Kidney (tissue), 13 donors: ENCODE measurements at regions not wholly inside any gene's neighbourhood (a gene's known extent, or its start where the extent isn't known, plus 50 kb on each side); places are given as distances from the start of the nearest gene placed in this dataset.

ENCODE experiments used
- DNase-seq, 5 donors: peaks; one replicate each; pipeline ENCODE4 v3.0.0-alpha.2; 2013 to 2020
- FAIRE-seq: peaks from 2 replicates; lab custom pipeline; 2012; peaks lifted over from hg19 to GRCh38; lab: Jason Lieb, UNC
- H3K27ac ChIP-seq, 2 donors: one replicate each; pipeline ENCODE4 v1.7.0; 2013; ENCODE audit warnings: low read depth in 2 of 2, low read length in 2 of 2, inconsistent platforms in 1 of 2
- H3K27me3 ChIP-seq: one replicate; pipeline ENCODE4 v1.7.1; 2013; ENCODE audit warnings: low read length, inconsistent platforms; ENCODE audit not compliant: control insufficient read depth, insufficient read depth
- H3K36me3 ChIP-seq, 3 donors: one replicate each; pipeline versions ENCODE4 v1.7.0 to v1.7.1; 2013; ENCODE audit warnings: low read length in 3 of 3, control low read depth in 1 of 3, inconsistent platforms in 1 of 3; ENCODE audit not compliant: insufficient read depth in 3 of 3, control insufficient read depth in 2 of 3
- H3K4me1 ChIP-seq, 3 donors: one replicate each; pipeline versions ENCODE4 v1.7.0 to v1.7.1; 2013; ENCODE audit warnings: low read length in 3 of 3, inconsistent platforms in 1 of 3, low read depth in 1 of 3; ENCODE audit not compliant: control insufficient read depth in 2 of 3, insufficient read depth in 2 of 3
- H3K4me3 ChIP-seq, 3 donors: one replicate each; pipeline versions ENCODE4 v1.7.0 to v1.8.1; 2013; ENCODE audit warnings: low read length in 3 of 3, control low read depth in 1 of 3, inconsistent platforms in 1 of 3
- H3K9ac ChIP-seq, 3 donors: one replicate each; pipeline versions ENCODE4 v1.7.0 to v1.7.1; 2013; ENCODE audit warnings: low read length in 3 of 3, control low read depth in 1 of 3, inconsistent platforms in 1 of 3
- H3K9me3 ChIP-seq, 3 donors: one replicate each; pipeline versions ENCODE4 v1.7.0 to v1.7.1; 2013; ENCODE audit warnings: low read length in 3 of 3, control low read depth in 1 of 3, inconsistent platforms in 1 of 3; ENCODE audit not compliant: control insufficient read depth in 2 of 3, insufficient read depth in 1 of 3
- intact Hi-C: fragments of 100-400 bp; cut with DNase I; formaldehyde crosslinking; loops from one replicate; pipeline ENCODE4 v1.11.1; 2022
- TF ChIP-seq, protein P1 (sequence below): IDR thresholded peaks from 3 replicates; pipeline ENCODE4 v1.5.1; 2012; ENCODE audit warnings: mild to moderate bottlenecking, moderate library complexity, borderline replicate concordance; ENCODE audit not compliant: insufficient read depth; ENCODE audit errors: extremely low read depth
- donor health status: control.
- donor health status: control.
- donor health status: control.
- donor health status: control.
- donor health status: control.
- donor health status: DM: yes; HTN: yes; CAD: no.
- donor health status: Normal renal cell carcinoma (clear cell type).

DNA sequence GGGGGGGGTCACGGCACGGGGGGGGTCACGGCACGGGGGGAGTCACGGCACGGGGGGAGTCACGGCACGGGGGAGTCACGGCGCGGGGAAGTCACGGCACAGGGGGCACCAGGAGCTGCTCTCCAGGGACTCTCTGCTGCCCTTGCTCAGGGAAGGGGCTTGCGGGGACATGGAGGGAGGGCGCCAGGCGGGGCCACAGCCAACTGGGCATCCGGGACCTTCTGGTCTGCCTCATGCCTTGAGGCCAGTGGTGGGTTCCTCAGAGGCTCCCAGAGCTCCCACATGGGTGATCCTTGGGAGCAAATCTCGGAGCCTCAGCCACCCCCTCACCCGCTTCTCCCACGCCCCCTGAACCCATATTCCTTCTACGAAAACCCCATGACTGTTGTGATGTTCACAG lies 55.8 kb upstream of the TMEM18 start:
- H3K9me3 ChIP-seq, result no peaks in the 10 kb centered on the region
- no peaks in the 10 kb centered on the region for H3K27me3 ChIP-seq
- DNase-seq, result no peak
- no peaks in the 10 kb centered on the region for H3K4me1 ChIP-seq
- FAIRE-seq, result no peak
- H3K27ac ChIP-seq, result no peak overlapping the region
- H3K36me3 ChIP-seq, result no peaks in the 10 kb centered on the region
- intact Hi-C loops, result no loop called here
- H3K9ac ChIP-seq, result no peak overlapping the region
- H3K4me3 ChIP-seq, result no peak overlapping the region
- TF ChIP-seq, protein P1, sequence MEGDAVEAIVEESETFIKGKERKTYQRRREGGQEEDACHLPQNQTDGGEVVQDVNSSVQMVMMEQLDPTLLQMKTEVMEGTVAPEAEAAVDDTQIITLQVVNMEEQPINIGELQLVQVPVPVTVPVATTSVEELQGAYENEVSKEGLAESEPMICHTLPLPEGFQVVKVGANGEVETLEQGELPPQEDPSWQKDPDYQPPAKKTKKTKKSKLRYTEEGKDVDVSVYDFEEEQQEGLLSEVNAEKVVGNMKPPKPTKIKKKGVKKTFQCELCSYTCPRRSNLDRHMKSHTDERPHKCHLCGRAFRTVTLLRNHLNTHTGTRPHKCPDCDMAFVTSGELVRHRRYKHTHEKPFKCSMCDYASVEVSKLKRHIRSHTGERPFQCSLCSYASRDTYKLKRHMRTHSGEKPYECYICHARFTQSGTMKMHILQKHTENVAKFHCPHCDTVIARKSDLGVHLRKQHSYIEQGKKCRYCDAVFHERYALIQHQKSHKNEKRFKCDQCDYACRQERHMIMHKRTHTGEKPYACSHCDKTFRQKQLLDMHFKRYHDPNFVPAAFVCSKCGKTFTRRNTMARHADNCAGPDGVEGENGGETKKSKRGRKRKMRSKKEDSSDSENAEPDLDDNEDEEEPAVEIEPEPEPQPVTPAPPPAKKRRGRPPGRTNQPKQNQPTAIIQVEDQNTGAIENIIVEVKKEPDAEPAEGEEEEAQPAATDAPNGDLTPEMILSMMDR, result no peak

DNA sequence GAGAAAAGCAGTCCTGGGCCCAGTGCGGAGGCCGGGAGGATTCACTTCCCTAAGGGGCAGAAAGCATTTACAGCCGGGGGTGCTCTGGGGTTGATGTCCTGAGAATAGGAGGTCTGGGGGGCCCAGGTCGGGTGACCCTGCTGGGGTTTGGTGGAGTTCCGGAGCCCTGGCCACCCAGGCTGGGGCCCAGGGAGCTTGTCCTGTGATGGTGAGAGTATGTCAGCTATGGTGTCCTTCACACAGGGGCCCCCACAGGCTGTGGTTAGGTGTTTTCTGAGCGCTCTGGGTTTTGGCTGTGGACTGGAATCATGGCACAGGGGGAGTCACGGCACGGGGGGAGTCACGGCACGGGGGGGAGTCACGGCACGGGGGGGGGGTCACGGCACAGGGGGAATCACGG lies 54.5 kb upstream of the TMEM18 start:
- TF ChIP-seq, protein P1, result no peak
- Histone ChIP-seq H3K9ac (no peak overlapping the region), H3K27me3 (no peaks in the 10 kb centered on the region), H3K36me3 (no peaks in the 10 kb centered on the region), H3K27ac (no peak overlapping the region), H3K4me3 (no peak overlapping the region), H3K9me3 (no peaks in the 10 kb centered on the region), H3K4me1 (no peaks in the 10 kb centered on the region)
- intact Hi-C loops, result no loop called here
- FAIRE-seq, result no peak
- no peak for DNase-seq

DNA sequence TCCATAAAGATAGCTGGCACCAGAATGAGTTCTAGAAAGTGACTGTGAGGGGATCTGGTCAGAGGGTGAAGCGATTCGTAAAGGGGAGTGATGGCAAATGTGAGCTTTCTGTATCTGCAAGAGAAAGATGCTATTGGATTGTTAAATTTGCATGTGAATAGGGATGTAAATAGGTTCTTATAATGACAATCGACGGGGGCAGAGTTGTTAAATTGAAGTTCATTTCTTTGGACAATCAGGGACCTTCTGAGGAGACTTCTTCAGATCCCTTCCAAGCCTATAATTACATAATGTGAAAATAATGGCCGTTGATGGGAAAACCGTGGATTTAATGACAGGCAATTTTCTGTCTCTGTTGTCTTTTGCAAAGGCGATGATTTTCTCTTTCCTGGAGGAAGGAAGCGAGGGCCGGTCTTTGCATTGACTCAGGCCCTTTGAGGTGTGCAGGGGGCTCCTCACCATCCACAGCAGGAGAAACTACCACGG lies 52.2 kb upstream of the TMEM18 start:
- H3K4me1 ChIP-seq, result no peaks in the 10 kb centered on the region
- no peaks in the 10 kb centered on the region for H3K27me3 ChIP-seq
- H3K36me3 ChIP-seq, result no peaks in the 10 kb centered on the region
- intact Hi-C loops, result no loop called here
- H3K9me3 ChIP-seq, result no peaks in the 10 kb centered on the region
- FAIRE-seq (no peak), DNase-seq (no peak)
- TF ChIP-seq, protein P1, result no peak
- H3K27ac ChIP-seq, result no peak overlapping the region
- H3K4me3 ChIP-seq, result no peak overlapping the region
- no peak overlapping the region for H3K9ac ChIP-seq

DNA sequence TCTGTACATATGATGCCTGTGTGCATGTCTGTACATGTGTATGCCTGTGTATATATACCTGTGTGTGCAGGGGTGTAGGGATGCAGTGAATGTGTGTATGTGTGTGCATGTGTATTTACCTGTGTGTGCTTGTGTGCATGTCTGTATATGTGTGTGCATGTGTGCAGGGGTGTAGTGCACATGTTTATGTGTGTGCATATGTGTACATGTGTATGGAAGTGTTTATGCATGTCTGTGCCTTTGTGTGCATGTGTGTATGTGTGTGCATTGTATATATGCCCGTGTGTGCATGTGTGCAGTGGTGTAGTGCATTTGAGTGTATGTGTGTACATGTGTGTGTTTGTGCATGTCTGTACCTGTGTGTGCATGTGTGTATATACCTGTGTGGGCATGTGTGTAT lies 51.0 kb upstream of the TMEM18 start:
- intact Hi-C loops, result no loop called here
- TF ChIP-seq, protein P1, result no peak
- Histone ChIP-seq H3K4me1 (no peaks in the 10 kb centered on the region), H3K9ac (no peak overlapping the region), H3K4me3 (no peak overlapping the region), H3K9me3 (no peaks in the 10 kb centered on the region), H3K27me3 (no peaks in the 10 kb centered on the region), H3K36me3 (no peaks in the 10 kb centered on the region), H3K27ac (no peak overlapping the region)
- DNase-seq, result no peak
- FAIRE-seq, result no peak
